ENCODE measurements at regions not wholly inside any gene's neighbourhood (a gene's known extent, or its start where the extent isn't known, plus 50 kb on each side); places are given as distances from the start of the nearest gene placed in this dataset.

GRCh38 chr6:113111550-113111949 is 745.6 kb upstream of the MARCKS start:
- Histone ChIP-seq H3K27ac (no peak overlapping the region), H3K27me3 (no peaks in the 10 kb centered on the region), H3K4me3 (no peak overlapping the region), H3K4me1 (no peaks in the 10 kb centered on the region), H3K36me3 (no peaks in the 10 kb centered on the region), H3K9me3 (peaks cover 0 to 2% (median 0%) of the 10 kb centered on the region in 4 donors)
- DNase-seq (no peak), ATAC-seq (ENCODE audit: low FRiP score in 2 of 2) (no peak)
- 92 to 96% methylated on average over 2 of the region's 2 CpGs for WGBS, 2 donors
- TF ChIP-seq CTCF (IDR thresholded peaks at IDR 0.05) (no peak), POLR2A (IDR thresholded peaks at IDR 0.05) (no peak), EP300 (IDR thresholded peaks at IDR 0.05) (no peak), POLR2AphosphoS5 (IDR thresholded peaks at IDR 0.05) (no peak)

GRCh38 chr6:113112086-113112485 is 745.1 kb upstream of the MARCKS start:
- Histone ChIP-seq H3K9me3 (peaks cover 0 to 2% (median 0%) of the 10 kb centered on the region in 4 donors), H3K27ac (no peak overlapping the region), H3K27me3 (no peaks in the 10 kb centered on the region), H3K4me3 (no peak overlapping the region), H3K36me3 (no peaks in the 10 kb centered on the region), H3K4me1 (no peaks in the 10 kb centered on the region)
- ATAC-seq (ENCODE audit: low FRiP score in 2 of 2) (no peak), DNase-seq (no peak)
- no peak for TF ChIP-seq CTCF (IDR thresholded peaks at IDR 0.05)
- no peak for TF ChIP-seq EP300 (IDR thresholded peaks at IDR 0.05)
- no peak for TF ChIP-seq POLR2AphosphoS5 (IDR thresholded peaks at IDR 0.05)
- TF ChIP-seq POLR2A (IDR thresholded peaks at IDR 0.05), result no peak
- 33 to 55% methylated on average over 2 of the region's 2 CpGs for WGBS, 2 donors

- no peaks in the 10 kb centered on the region for H3K9me3 ChIP-seq
- H3K36me3 ChIP-seq, result no peaks in the 10 kb centered on the region
- no peaks in the 10 kb centered on the region for H3K27me3 ChIP-seq
- WGBS, 2 donors, result 77 to 96% methylated on average over 1 of the region's 1 CpG
- ATAC-seq (ENCODE audit: low FRiP score in 2 of 2), result no peak
- no peak overlapping the region for H3K27ac ChIP-seq
- TF ChIP-seq POLR2A (IDR thresholded peaks at IDR 0.05), result no peak
- no peak for TF ChIP-seq POLR2AphosphoS5 (IDR thresholded peaks at IDR 0.05)
- no peak for TF ChIP-seq EP300 (IDR thresholded peaks at IDR 0.05)
- TF ChIP-seq CTCF (IDR thresholded peaks at IDR 0.05), result no peak
- H3K4me3 ChIP-seq, result no peak overlapping the region
- H3K4me1 ChIP-seq, result no peaks in the 10 kb centered on the region
- no peak for DNase-seq
Observed at GRCh38 chr6:113115196-113115595, 741.9 kb upstream of the MARCKS start.

- WGBS, 2 donors, result 49 to 60% methylated on average over 2 of the region's 2 CpGs
- Histone ChIP-seq H3K4me1 (no peaks in the 10 kb centered on the region), H3K36me3 (no peaks in the 10 kb centered on the region), H3K9me3 (no peaks in the 10 kb centered on the region), H3K4me3 (no peak overlapping the region), H3K27ac (no peak overlapping the region), H3K27me3 (no peaks in the 10 kb centered on the region)
- TF ChIP-seq POLR2A (IDR thresholded peaks at IDR 0.05), result no peak
- TF ChIP-seq CTCF (IDR thresholded peaks at IDR 0.05), result no peak
- no peak for TF ChIP-seq EP300 (IDR thresholded peaks at IDR 0.05)
- TF ChIP-seq POLR2AphosphoS5 (IDR thresholded peaks at IDR 0.05), result no peak
- DNase-seq (no peak), ATAC-seq (ENCODE audit: low FRiP score in 2 of 2) (peak in 1 of 2 donors; percentile 80)
Observed at GRCh38 chr6:113120224-113120581, 736.9 kb upstream of the MARCKS start.

GRCh38 chr6:113120582-113121285 is 736.4 kb upstream of the MARCKS start:
- peak in 1 of 2 donors; percentile 87 for ATAC-seq (ENCODE audit: low FRiP score in 2 of 2)

More at GRCh38 chr6:113120582-113121285, 736.4 kb upstream of the MARCKS start:
- WGBS, 2 donors, result 42 to 49% methylated on average over 7 of the region's 7 CpGs
- Histone ChIP-seq H3K4me1 (no peaks in the 10 kb centered on the region), H3K9me3 (no peaks in the 10 kb centered on the region), H3K36me3 (no peaks in the 10 kb centered on the region), H3K4me3 (no peak overlapping the region), H3K27ac (no peak overlapping the region), H3K27me3 (no peaks in the 10 kb centered on the region)
- TF ChIP-seq POLR2AphosphoS5 (IDR thresholded peaks at IDR 0.05), result peak in 1 of 2 donors; percentile 11
- no peak for TF ChIP-seq POLR2A (IDR thresholded peaks at IDR 0.05)
- DNase-seq, result no peak
